ENCODE measurements at regions not wholly inside any gene's neighbourhood (a gene's known extent, or its start where the extent isn't known, plus 50 kb on each side); places are given as distances from the start of the nearest gene placed in this dataset.
A peak's percentile ranks its signal among the peaks of the same experiment; 100 is the strongest.
"Not testable (repeated sequence)": the region's sequence is repeated elsewhere in the genome, so short reads cannot be mapped to it uniquely, and the experiment has no call there.

GRCh38 chr2:199216253-199216652, 241.5 kb downstream of the SATB2 start:
- no peak for DNase-seq (ENCODE audit: low read depth)

DNA sequence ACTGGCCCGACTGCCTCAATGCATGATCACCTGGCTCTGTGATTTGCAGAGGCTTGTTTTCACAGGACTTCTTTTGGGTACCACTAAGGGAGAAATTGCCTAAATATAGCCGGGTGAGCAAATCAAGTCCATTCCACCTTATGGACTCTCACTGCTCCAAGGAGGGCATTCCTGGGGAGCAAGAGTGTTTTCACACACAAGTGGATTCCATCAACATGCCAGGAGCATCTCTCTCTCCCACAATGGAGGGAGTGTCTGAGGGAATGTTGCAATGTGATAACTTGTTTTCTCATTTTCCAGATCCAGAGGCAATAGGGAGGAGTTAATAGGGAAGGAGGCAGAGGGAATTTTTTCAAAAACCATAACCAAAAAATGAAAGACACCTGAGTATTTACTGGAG, 250.7 kb downstream of the SATB2 start:
- DNase-seq (ENCODE audit: low read depth) = peak; percentile 43

- DNase-seq (ENCODE audit: low read depth) = no peak
These were observed 251.2 kb downstream of the SATB2 start for GRCh38 chr2:199206536-199206935.

GRCh38 chr2:199202964-199203363, 254.8 kb downstream of the SATB2 start:
- no peak for DNase-seq (ENCODE audit: low read depth)

GRCh38 chr2:199201539-199201938, 256.2 kb downstream of the SATB2 start:
- DNase-seq (ENCODE audit: low read depth) = no peak

DNA sequence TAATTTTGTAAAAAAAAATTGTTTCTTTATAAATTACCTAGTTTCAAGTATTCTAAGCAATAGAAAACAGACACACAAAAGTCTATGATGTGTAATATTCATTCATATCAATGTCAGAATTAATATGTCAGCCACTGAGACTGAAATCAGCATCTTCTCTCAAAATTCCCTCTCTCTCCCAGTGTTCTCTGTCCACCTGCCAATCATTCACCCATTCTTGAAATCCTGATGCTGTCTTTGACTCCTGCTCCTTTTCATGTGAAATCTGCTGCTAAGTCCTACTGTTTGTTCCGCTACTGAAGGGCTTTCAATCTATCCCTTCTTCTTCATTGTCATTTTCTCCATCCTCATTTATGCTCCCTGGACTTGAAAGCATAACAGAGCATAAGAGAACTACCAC, 257.9 kb downstream of the SATB2 start:
- DNase-seq (ENCODE audit: low read depth) = no peak

DNA sequence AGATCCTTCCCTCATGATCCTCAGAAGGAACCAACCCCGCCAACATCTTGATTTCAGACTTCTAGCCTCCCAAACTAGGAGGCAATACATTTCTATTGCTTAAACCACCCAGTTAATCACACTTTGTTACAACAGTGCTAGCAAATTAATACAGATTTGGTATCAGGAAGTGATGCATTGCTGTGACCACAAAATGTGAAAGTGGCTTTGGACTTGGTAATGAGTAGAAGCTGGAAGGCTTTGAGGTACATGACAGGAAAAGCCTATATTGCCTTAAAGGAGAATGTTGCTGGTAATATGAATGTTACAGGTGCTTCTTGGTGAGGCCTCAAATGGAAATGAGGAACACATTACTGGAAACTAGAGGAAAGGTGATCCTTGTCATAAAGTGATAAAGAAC, 260.3 kb downstream of the SATB2 start:
- DNase-seq (ENCODE audit: low read depth) = peak; percentile 49

GRCh38 chr2:199196686-199197085, 261.1 kb downstream of the SATB2 start:
- DNase-seq (ENCODE audit: low read depth) = no peak

GRCh38 chr2:199195927-199196502, 261.7 kb downstream of the SATB2 start:
- no peak for DNase-seq (ENCODE audit: low read depth)

DNA sequence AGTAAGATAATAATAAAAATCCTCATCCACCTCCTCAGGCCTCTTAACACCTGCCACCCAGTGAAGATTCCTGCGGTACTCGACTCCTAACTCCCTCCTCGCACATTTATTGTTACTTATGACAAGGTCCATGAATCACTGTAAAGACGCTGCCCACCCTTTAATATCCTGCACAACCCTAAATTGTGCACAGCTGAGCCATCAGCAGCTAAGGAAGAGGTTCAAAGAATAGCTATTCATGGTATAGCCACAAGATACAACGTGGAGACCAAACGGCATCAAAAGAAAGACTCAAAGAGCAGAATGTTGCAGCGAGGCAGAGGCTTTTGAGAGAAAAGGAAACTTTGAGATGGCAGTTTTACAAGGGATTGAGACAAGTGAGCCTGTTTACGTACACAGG, 266.3 kb downstream of the SATB2 start:
- no peak for DNase-seq (ENCODE audit: low read depth)

DNA sequence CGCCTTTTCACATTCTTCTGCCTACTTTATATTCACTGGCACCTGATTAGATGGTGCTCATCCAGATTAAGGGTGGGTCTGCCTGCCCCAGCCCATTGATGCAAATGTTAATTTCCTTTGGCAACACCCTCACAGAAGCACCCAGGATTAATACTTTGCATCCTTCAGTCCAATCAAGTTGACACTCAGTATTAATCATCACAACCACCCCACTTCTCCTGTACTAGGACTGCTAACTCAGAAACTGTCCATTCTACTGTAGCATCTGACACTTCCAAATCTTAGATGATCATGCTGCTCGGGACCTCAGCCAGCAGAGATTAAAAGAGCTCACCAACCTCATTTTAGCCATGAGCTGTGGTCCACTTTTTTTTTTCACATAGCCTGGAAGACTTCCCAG, 268.5 kb downstream of the SATB2 start:
- no peak for DNase-seq (ENCODE audit: low read depth)

GRCh38 chr2:199186301-199186751, 271.4 kb downstream of the SATB2 start:
- DNase-seq (ENCODE audit: low read depth) = peak; percentile 9

DNA sequence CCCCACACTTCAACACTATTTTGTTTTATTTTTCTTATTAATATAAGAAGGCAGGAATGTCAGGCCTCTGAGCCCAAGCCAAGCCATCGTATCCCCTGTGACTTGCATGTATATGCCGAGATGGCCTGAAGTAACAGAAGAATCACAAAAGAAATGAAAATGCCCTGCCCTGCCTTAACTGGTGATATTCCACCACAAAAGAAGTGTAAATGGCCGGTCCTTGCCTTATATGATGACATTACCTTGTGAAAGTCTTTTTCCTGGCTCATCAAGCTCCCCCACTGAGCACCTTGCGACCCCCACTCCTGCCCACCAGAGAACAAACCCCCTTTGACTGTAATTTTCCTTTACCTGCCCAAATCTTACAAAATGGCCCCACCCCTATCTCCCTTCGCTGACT, 272.6 kb downstream of the SATB2 start:
- not testable (repeated sequence) for DNase-seq (ENCODE audit: low read depth)

- DNase-seq (ENCODE audit: low read depth) = no peak
These were observed 293.9 kb downstream of the SATB2 start for GRCh38 chr2:199163613-199164458.

- peak; percentile 99 for DNase-seq (ENCODE audit: low read depth)
These were observed 296.9 kb downstream of the SATB2 start for GRCh38 chr2:199160677-199161465.

DNA sequence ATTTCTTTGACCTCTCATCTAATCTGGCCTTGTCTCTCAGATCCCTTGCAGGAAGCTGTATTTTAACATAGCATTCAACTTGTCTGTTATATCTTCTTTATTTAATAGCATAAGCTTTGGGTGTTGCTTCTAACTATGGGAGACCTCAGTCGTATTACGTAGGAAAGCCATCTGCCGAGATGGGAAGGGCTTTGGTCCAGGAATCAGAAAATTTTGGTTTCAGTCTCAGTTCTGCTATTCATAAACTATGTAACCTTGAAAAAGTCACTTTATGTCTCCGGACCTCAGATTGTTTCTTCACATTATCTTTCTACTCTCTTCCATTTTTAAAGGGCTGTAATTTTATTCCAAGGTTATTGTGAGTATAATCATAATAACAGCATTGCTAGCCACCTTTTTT, 297.7 kb downstream of the SATB2 start:
- no peak for DNase-seq (ENCODE audit: low read depth)

DNA sequence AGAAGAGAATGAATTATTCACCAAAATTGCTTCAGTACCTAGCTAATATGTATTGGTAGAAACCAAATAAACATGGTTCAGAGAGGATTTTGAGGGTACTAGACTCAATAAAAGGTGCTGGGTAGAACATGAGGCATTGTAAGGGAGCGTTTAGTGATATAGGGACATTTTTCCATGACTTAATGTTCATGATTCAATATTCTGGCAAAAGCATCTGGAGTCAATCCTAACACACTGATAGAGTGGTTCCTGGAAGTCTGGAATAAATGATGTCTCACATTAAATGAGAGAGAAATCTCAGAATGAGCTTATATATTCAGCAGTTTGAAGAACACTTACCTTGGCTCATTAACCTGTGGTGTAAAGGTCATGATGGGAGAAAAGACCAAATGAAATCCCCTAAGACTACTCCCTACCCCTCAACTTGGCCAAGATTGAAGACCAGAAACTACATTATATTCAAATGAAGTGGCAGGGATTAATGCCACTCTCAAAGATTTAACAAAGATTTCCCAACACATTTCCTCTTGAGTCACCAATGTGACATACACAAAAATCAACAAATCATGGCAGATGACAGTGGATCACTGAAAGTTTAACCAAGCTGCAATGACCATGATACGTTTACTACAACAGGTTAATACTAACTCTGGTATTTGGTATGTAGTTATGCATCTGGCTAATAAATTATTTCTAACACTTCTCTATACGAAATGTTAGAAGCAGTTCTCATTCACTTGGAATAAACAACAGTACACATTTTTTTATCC, 309.5 kb downstream of the SATB2 start:
- peak; percentile 95 for DNase-seq (ENCODE audit: low read depth)

DNA sequence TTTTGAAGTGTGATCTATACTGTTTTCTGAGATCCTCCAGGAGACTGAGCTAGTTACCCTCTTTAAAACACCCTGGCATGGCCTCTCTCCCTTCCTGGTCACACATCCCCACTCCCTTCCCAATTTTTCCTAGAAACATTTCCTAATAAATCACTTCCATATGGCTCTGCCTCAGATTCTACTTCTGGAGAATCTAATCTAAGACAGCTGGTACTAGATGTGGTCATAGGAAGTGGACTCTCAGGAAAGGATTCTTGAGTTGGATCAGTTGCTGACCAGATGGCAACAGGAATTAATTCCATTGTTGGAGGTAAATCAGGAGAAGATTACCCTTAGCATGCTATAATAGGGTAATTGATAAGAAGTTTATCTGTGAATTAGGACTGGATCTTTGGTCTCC, 310.5 kb downstream of the SATB2 start:
- DNase-seq (ENCODE audit: low read depth) = no peak

DNA sequence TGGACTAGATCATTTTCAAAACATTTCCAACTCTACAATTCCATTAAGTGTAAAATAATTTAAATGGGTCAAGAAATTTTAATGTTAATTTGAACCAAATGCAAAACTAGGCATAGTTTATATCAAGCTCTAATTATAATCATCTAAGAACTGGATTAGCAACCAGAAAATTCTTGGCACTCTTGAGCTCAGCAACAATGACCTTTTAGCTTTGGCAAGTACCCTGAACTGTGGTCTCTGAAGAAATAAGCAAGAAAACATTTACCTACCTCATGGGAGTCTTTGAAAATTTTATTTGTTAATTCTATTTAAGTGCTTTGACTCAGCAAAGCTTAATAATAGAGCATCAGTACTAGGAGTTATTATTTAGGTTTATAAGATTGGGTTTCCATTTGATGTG, 313.2 kb downstream of the SATB2 start:
- no peak for DNase-seq (ENCODE audit: low read depth)

- DNase-seq (ENCODE audit: low read depth) = peak; percentile 56
These were observed 313.7 kb downstream of the SATB2 start for GRCh38 chr2:199144036-199144435.

DNA sequence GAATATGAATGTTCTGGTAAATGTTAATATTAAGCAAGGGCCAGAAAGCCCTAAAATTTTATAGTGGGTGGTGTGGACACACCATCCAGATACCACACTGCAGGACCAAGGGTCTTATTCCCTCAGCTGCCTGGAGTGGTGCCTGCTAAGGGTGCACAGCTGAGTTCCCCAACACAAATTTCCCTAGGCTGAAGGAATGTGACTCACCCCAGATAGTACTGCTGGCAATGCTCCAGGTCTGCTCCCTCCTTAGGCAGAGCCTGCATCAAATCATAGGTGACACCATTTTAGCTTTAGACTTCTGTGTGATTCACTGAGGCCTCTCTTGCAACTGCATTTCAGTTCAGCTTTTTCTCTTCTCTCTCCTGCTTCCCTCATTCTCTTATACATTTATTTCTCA, 321.1 kb downstream of the SATB2 start:
- peak; percentile 84 for DNase-seq (ENCODE audit: low read depth)

DNA sequence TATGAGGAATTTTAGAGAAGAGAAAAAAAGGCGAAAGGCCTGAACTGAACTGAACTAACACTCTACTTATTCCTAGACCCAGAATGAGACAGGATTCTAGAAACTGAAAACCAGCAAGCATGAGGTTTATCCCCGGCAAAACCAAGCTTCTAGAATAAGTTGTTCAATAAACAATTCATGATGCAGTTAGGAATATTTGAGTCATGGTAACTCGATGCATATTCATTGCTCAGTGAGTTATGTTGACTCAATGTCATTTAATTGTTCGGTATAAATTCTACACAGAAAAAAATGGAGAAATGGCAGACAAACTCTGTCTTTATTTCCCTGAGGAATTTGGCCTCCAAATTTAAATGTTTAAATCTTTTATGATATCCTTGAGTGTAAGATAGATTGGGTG, 321.5 kb downstream of the SATB2 start:
- peak; percentile 58 for DNase-seq (ENCODE audit: low read depth)
